HepG2 (cell line): ENCODE measurements at regions not wholly inside any gene's neighbourhood (a gene's known extent, or its start where the extent isn't known, plus 50 kb on each side); places are given as distances from the start of the nearest gene placed in this dataset.

Experiments used
- ATAC-seq: fragments of 200-7000 bp; cut with Tn5 transposase; 3 replicates; pipeline ENCODE4 v1.9.1; 2020; ENCODE audit warnings: mild to moderate bottlenecking, moderate library complexity
- BruUV-seq: library from RNA; stranded (reverse); fragments of 400-500 nt; replicated peaks from 2 replicates; lab custom pipeline; 2021; lab: Mats Ljungman, UMichigan
- CTCF ChIA-PET: fragments of 300-600 bp; formaldehyde crosslinking; extraction: SDS; loops from one replicate; lab custom pipeline; 2021; ENCODE audit warnings: low total read pairs, inconsistent platforms, low intra/inter-chr PET ratio; lab: Yijun Ruan, JAX
- POLR2A ChIA-PET: fragments of 350-600 bp; sonication (Branson Sonifier 250); formaldehyde crosslinking; loops from one replicate; lab custom pipeline; 2020; ENCODE audit warnings: antibody characterized with exemption, inconsistent platforms; lab: Yijun Ruan, JAX
- DNase-seq: peaks from one replicate; pipeline ENCODE4 v3.0.0-alpha.2; 2015; ENCODE audit warnings: low spot score
- FAIRE-seq: peaks from 3 replicates; lab custom pipeline; 2011; peaks lifted over from hg19 to GRCh38; lab: Jason Lieb, UNC
- H2AFZ ChIP-seq: one replicate; pipeline ENCODE4 v1.6.1; 2011; ENCODE audit warnings: low read length, inconsistent platforms
- H3K27ac ChIP-seq: fragments of 300-600 bp; 3 replicates; pipeline ENCODE4 v1.8.0; 2011; ENCODE audit warnings: mixed run types, mild to moderate bottlenecking, mixed read lengths, low read length, inconsistent platforms; ENCODE audit not compliant: insufficient read depth; ENCODE audit errors: extremely low read length
- H3K27me3 ChIP-seq, 2 experiments: fragments of 200-600 bp in 1 of 2; 2 replicates in 1 of 2; 3 replicates in 1 of 2; pipeline versions ENCODE4 v1.6.0 to v1.8.0; 2011; ENCODE audit warnings: low read length in 2 of 2, mild to moderate bottlenecking in 2 of 2, moderate library complexity in 2 of 2, inconsistent platforms in 1 of 2; ENCODE audit not compliant: insufficient read depth in 2 of 2, control insufficient read depth in 1 of 2
- H3K36me3 ChIP-seq, 2 experiments: fragments of 200-600 bp in 1 of 2; replicated peaks in 1 of 2; 2 replicates in 1 of 2; 3 replicates in 1 of 2; pipeline versions ENCODE4 v1.5.1 to v1.8.0; 2011; ENCODE audit warnings: low read length in 2 of 2, inconsistent platforms in 1 of 2; ENCODE audit not compliant: insufficient read depth in 2 of 2, control insufficient read depth in 1 of 2
- H3K4me1 ChIP-seq: 2 replicates; pipeline ENCODE4 v1.5.1; 2012; ENCODE audit warnings: low read length, inconsistent platforms; ENCODE audit not compliant: insufficient read depth
- H3K4me2 ChIP-seq: 2 replicates; pipeline ENCODE4 v1.6.0; 2011; ENCODE audit warnings: low read depth, low read length, inconsistent platforms
- H3K4me3 ChIP-seq, 3 experiments: fragments of 200-600 bp in 1 of 3; sonication (generic), shearing (Covaris generic) in 1 of 3; replicated peaks in 1 of 3; 2 replicates each; pipeline ENCODE4 v1.5.1; 2011 to 2016; ENCODE audit warnings: low read length in 3 of 3, inconsistent platforms in 2 of 3, low read depth in 2 of 3, mild to moderate bottlenecking in 2 of 3, control low read depth in 1 of 3, mixed read lengths in 1 of 3; ENCODE audit not compliant: insufficient read depth in 1 of 3
- H3K79me2 ChIP-seq: one replicate; pipeline ENCODE4 v1.6.1; 2011; ENCODE audit warnings: low read length, inconsistent platforms; ENCODE audit not compliant: insufficient read depth
- H3K9ac ChIP-seq: 2 replicates; pipeline ENCODE4 v1.6.0; 2011; ENCODE audit warnings: mild to moderate bottlenecking, low read depth, low read length, inconsistent platforms; ENCODE audit not compliant: insufficient read depth
- H3K9me3 ChIP-seq: 2 replicates; pipeline ENCODE4 v1.5.1; 2012; ENCODE audit warnings: mild to moderate bottlenecking, low read length
- H4K20me1 ChIP-seq: 2 replicates; pipeline ENCODE4 v1.6.0; 2011; ENCODE audit warnings: inconsistent platforms, mild to moderate bottlenecking, low read length, moderate library complexity; ENCODE audit not compliant: insufficient read depth
- ARNT2 ChIP-seq: sonication (generic); formaldehyde crosslinking; IDR thresholded peaks from 2 replicates; pipeline ENCODE4 v1.8.0; 2022; ENCODE audit warnings: mild to moderate bottlenecking, low read depth, missing genetic modification reagents, moderate library complexity
- DMTF1 ChIP-seq: sonication (generic); formaldehyde crosslinking; IDR thresholded peaks from 2 replicates; pipeline ENCODE4 v1.4.0; 2020; ENCODE audit warnings: mild to moderate bottlenecking, missing genetic modification reagents
- FUBP1 ChIP-seq: sonication (generic); formaldehyde crosslinking; IDR thresholded peaks from 2 replicates; pipeline ENCODE4 v1.5.1; 2020; ENCODE audit warnings: missing genetic modification reagents, mild to moderate bottlenecking, borderline replicate concordance
- MAFF ChIP-seq: IDR thresholded peaks from 2 replicates; pipeline ENCODE4 v1.6.1; 2011; ENCODE audit warnings: low read depth, low read length, improper control_type of control experiment
- MLLT10 ChIP-seq: sonication (generic); formaldehyde crosslinking; IDR thresholded peaks from 2 replicates; pipeline ENCODE4 v1.4.0; 2020; ENCODE audit warnings: missing genetic modification reagents
- ZNF75D ChIP-seq: sonication (generic); formaldehyde crosslinking; IDR thresholded peaks from 2 replicates; pipeline ENCODE4 v1.8.1; 2023; ENCODE audit warnings: missing genetic modification reagents, mild to moderate bottlenecking, borderline replicate concordance
- WGBS: methylation state at CpG from one replicate; pipeline ENCODE4 v1.1.6; 2017; ENCODE audit warnings: low lambda C conversion rate; 5-methylcytosine and 5-hydroxymethylcytosine counted together
- in situ Hi-C: cut with HindIII; loops from 2 replicates; pipeline ENCODE4 v1.10.0; 2017; ENCODE audit warnings: low pct_unique_long_range_greater_than_20kb; ENCODE audit not compliant: extremely low pct_ligation_motif_present
- intact Hi-C: fragments of 100-400 bp; cut with micrococcal nuclease; formaldehyde crosslinking; loops from one replicate; pipeline ENCODE4 v1.10.0; 2022; ENCODE audit not compliant: unreplicated experiment

- TF ChIP-seq FUBP1 (CRISPR knock-in tag) (no peak), MAFF (peak; percentile 62), ARNT2 (CRISPR knock-in tag) (no peak), DMTF1 (CRISPR knock-in tag) (no peak), ZNF75D (no peak)
Observed at GRCh38 chr5:118336468-118336867, 651.9 kb downstream of the DTWD2 start (continued).

- no peak for FAIRE-seq
- H3K9me3 ChIP-seq, result peaks cover 5% of the 10 kb centered on the region; the same call in 1 of the 2 replicates
- H3K36me3 ChIP-seq, result no peaks in the 10 kb centered on the region
- no peaks in the 10 kb centered on the region for H3K4me1 ChIP-seq
- in situ Hi-C loops (no loop called here), intact Hi-C loops (no loop called here)
- no peak for ATAC-seq
- no TSS peak for BruUV-seq
- no peaks in the 10 kb centered on the region for H3K79me2 ChIP-seq
- no peak for DNase-seq
- CTCF ChIA-PET, result no interaction called here
- TF ChIP-seq MLLT10 (CRISPR knock-in tag), result no peak
- TF ChIP-seq, all 625 proteins: peak for 0
- H3K27me3 ChIP-seq, result no peaks in the 10 kb centered on the region
- POLR2A ChIA-PET, result no interaction called here
- H3K27ac ChIP-seq, result no peak overlapping the region
- H3K4me3 ChIP-seq, result no peak overlapping the region
- 63% methylated on average over 3 of the region's 3 CpGs for WGBS
- no peak overlapping the region for H3K4me2 ChIP-seq
- H4K20me1 ChIP-seq, result no peaks in the 10 kb centered on the region
- no peak overlapping the region for H3K9ac ChIP-seq
- no peak overlapping the region for H2AFZ ChIP-seq
Observed at GRCh38 chr5:118327389-118327788, 661.0 kb downstream of the DTWD2 start.
